ENCODE measurements at regions not wholly inside any gene's neighbourhood (a gene's known extent, or its start where the extent isn't known, plus 50 kb on each side); places are given as distances from the start of the nearest gene placed in this dataset.

- DNase-seq (ENCODE audit: low spot score) = no peak
- no peak for TF ChIP-seq CTCF (IDR thresholded peaks at IDR 0.05; ENCODE audit: extremely low read depth, missing control alignments)
These were observed 570.6 kb downstream of the EFNA5 start for GRCh38 chr5:107100121-107100520.

GRCh38 chr5:107099506-107099905, 571.2 kb downstream of the EFNA5 start:
- no peak for TF ChIP-seq CTCF (IDR thresholded peaks at IDR 0.05; ENCODE audit: extremely low read depth, missing control alignments)
- no peak for DNase-seq (ENCODE audit: low spot score)

- no peak for DNase-seq (ENCODE audit: low spot score)
- no peak for TF ChIP-seq CTCF (IDR thresholded peaks at IDR 0.05; ENCODE audit: extremely low read depth, missing control alignments)
These were observed 578.0 kb downstream of the EFNA5 start for GRCh38 chr5:107092695-107093094.

GRCh38 chr5:107090506-107090905, 580.2 kb downstream of the EFNA5 start:
- TF ChIP-seq CTCF (IDR thresholded peaks at IDR 0.05; ENCODE audit: extremely low read depth, missing control alignments) = no peak

GRCh38 chr5:107088907-107089306, 581.8 kb downstream of the EFNA5 start:
- no peak for TF ChIP-seq CTCF (IDR thresholded peaks at IDR 0.05; ENCODE audit: extremely low read depth, missing control alignments)
- DNase-seq (ENCODE audit: low spot score) = no peak

More at GRCh38 chr5:107090506-107090905, 580.2 kb downstream of the EFNA5 start:
- no peak for DNase-seq (ENCODE audit: low spot score)

- no peak for DNase-seq (ENCODE audit: low spot score)
- TF ChIP-seq CTCF (IDR thresholded peaks at IDR 0.05; ENCODE audit: extremely low read depth, missing control alignments) = no peak
These were observed 585.2 kb downstream of the EFNA5 start for GRCh38 chr5:107085572-107085971.

- no peak for TF ChIP-seq CTCF (IDR thresholded peaks at IDR 0.05; ENCODE audit: extremely low read depth, missing control alignments)
- DNase-seq (ENCODE audit: low spot score) = no peak
These were observed 595.7 kb downstream of the EFNA5 start for GRCh38 chr5:107074996-107075395.
